Stimulated activated CD8-positive, alpha-beta memory T cell treated with anti-CD3 and anti-CD28 coated beads, Interleukin-12 subunit alpha, Interleukin-12 subunit beta, amount 100 ng/mL, for 24 hours (primary cell): ENCODE measurements at regions not wholly inside any gene's neighbourhood (a gene's known extent, or its start where the extent isn't known, plus 50 kb on each side); places are given as distances from the start of the nearest gene placed in this dataset.
"Not testable (repeated sequence)": the region's sequence is repeated elsewhere in the genome, so short reads cannot be mapped to it uniquely, and the experiment has no call there.

Experiments
- DNase-seq: peaks from one replicate; pipeline ENCODE4 v3.0.0-alpha.2; 2020; ENCODE audit errors: extremely low read depth

DNA sequence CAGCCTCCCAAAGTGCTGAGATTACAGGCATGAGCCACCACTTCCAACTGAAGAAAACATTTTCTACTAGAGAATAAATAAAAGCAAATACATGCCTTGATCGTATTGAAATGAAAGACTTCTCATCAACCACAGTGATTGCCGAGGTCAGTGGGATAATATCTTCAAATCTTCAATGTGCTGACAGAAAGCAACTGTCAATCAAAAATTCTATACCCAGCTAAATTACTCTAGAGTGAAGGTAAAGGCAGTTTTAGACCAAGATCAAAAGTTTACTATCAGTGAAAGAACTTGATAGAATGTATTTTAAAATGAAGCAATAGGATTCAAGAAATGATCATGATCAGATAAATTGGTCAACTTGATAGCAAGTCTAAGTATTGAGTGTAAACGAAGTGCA is 130.6 kb downstream of the BRD1 start:
- no peak for DNase-seq

DNA sequence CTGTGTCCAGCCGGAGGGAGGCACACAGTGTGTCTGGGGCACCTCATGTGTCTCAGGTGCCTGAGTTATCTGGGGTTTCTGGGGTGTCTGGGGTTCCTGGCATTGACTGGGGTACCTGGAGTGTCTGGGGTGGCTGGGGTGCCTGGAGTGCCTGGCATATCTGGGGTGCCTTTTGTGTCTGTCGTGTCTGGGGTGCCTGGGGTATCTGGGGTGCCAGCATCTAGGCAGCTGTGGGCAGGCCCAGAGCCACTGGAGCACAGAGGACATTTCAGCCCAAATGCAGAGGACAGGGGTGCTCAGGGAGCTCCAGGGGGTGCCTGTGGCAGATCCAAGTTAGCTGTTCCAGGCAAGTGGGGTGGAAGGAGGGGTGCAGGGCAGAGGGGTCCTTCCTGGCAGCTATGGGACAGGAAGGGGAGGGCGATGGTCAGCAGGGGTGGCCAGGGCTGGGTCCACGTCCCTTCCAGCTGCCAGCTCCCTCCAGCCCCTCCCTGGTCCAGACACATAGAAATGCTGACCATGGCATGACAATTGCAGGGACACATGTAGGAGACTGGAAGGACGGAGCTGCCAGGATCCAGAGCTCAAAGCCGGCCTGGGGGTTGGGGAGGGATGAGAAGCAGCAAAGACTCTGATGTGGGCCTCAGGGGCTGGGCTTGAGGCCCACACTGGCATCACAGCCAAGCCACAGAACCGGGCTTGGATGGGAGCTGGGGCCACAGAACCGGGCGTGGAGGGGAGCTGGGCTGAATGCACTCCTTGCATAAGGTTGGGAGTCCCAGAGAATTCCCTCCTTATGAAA is 133.0 kb downstream of the BRD1 start:
- no peak for DNase-seq

- no peak for DNase-seq
Observed at GRCh38 chr22:49693848-49694247, 133.8 kb downstream of the BRD1 start.

DNA sequence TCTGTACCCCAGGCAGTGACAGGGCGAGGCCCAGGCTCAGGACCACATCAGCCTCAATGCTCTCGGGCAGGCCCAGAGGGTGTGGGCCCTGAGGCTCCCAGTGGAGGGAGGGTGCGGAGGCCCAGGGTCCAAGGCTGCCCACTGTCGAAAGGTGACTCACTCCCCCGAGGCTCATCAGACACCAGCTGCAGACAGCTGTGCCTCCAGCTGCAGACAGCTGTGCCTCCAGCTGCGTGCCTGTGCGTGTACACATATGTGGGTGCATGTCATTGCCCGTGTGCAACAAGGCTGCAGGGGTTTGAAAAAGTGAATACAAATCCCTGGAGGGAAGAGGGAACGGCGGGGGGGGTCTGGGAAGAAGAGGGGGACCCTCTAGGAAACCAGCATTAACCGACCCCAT is 134.3 kb downstream of the BRD1 start:
- no peak for DNase-seq

DNA sequence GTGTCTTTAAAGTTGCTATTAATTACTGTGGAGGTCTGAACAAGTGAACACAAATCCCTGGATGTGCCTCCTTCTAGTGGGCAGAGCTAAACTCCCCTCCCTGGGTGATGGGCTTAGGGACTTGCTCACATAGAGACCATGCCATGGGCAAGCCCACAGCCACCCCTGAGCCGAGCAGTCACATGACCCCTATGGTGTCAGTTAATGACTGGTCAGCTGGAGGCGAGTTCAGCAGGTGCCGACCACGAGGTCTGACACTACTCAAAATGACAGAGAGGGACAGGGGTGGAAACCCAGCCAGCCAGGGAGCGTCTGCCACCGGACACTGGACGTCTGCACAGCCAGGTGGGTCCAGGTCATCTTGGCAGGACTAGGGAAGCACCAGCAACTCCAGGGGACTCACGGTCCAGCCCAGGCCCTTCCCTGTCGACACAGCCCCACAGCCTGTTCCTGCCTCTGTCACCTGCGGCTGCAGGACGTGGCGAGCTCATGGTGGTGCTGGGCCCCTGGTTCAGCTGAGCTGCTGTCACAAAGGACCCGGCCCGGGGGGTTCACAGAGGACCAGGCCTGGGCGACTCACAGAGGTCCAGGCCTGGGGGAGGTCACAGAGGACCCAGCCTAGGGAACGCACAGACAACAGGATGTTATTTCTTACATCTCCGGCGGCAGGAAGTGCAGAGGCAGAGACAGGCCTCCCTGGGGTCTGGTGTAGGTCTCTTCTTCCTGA is 135.0 kb downstream of the BRD1 start:
- no peak for DNase-seq

DNA sequence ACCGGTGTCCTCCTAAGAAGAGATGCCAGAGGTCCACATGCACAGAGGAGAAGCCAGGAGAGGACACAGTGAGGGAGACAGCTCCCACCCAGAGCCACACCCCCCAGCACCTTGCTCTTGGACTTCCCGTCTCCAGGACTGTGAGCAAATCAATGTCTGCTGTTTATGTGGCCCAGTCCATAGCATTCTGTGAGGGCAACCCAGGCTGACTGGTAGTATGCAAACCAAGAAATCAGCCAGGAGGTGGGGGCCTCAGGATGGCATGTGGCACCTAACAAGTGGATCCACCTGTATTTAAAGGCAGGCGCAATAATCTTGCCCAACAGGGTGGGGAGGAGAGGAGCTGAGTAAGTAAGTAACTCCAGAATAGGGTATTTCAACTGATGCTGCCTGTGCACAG is 136.4 kb downstream of the BRD1 start:
- DNase-seq = no peak

DNA sequence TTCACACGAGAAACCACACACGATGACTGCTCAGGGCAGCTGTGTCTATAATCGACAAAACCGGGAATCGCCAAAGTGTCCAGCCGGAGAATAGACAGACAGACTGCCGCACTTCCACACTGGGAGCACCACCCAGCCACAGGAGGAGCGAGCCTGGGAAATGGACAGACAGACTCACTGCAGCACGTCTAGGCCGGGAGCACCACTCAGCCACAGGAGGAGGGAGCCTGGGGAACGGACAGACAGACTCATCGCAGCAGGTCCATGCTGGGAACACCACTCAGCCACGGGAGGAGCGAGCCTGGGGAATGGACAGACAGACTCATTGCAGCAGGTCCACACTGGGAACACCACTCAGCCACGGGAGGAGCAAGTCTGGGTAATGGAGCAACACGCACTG is 137.2 kb downstream of the BRD1 start:
- no peak for DNase-seq

GRCh38 chr22:49689858-49690257 is 137.8 kb downstream of the BRD1 start:
- no peak for DNase-seq

DNA sequence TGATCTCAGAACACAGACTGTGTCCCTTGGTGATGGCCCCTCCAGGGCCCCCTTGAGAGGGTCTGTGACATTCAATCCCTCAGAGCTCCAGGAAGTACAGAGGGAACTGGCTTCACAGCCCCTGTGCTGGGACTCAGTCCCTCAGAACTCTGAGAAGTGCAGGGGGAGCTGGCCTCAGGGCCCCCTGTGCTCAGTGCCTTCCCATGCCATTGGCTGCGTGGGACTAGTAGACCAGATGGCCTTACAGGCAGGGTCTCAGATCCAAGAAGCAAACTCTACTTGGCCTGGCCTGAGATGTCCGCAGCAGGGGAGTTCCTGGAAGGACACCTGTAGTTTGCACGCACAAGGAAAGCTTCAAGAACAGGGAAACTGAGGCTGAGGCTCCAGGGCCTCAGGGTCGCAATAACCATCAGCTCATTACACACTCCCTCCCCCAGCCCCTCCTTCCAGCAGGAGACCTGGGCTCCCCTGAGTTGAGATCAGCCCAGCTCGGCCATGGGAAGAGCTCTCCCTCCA is 138.4 kb downstream of the BRD1 start:
- DNase-seq = no peak

- DNase-seq = no peak
Observed at GRCh38 chr22:49688516-49689254, 139.0 kb downstream of the BRD1 start.

DNA sequence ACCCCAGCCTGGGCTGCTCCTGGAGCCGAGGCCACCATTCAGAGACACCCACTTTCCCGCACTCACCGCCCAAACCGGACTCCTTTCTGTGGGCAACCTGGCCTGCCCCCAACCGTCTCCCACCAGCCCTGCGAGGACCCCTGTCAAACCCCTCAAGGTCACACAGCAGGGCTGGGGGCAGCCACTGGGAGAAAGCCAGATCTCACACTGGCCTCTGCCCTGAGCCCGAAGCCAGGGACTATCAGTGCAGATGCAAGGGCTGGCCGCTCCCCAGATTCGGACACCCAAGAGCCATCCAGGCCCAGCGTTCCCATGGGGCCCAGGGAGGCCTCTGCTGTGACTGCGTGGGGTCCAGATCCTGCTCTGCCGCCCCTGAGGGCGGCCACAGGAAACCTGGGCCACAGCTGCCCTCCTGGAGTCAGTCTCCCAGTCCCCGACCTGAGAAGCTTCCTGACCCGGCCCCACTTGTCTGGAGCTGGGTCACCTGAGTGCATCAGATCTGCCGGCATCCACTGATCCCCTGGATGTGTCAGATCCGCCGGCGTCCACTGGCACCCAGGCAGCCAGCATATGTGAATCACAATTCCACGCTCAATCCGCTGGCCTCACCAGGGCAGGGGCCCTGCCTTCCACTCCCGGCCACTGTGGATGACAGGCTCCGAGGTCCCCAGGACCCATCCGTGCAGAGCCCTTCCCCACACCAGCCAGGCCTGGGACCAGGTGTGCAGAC is 139.7 kb downstream of the BRD1 start:
- no peak for DNase-seq

GRCh38 chr22:49687333-49687732 is 140.3 kb downstream of the BRD1 start:
- no peak for DNase-seq

DNA sequence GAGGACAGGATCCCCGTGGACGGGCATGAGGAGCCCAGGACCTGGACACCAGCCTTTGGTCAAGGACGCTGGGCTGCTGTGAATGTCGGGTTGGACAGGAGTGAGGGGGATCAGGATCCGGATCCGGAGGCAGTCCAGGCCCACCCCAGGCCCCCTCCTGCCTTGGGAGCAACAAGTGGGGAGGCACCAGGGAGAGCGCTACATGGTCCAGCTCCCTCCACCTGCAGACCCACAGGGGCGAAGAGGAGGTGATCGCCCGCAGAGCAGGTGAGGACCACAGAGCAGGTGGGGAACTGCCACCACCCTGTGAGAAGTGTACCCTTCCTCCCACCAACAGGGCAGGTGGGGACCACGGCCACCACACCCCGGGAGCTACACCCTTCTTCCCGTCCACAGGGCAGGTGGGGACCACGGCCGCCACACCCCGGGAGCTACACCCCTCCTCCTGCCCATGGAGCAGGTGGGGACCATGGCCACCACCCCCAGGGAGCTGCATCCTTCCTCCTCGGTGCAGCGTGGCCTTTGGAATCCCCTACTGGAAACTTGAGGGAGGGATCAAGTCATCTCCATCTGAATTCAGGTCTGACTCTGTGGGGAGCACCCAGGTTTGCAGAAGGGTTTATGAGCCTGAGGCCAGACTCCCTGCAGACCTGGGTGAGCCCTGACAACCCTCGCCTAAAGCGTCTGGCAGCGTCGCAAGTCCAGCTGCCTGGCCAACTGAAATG is 141.0 kb downstream of the BRD1 start:
- no peak for DNase-seq

DNA sequence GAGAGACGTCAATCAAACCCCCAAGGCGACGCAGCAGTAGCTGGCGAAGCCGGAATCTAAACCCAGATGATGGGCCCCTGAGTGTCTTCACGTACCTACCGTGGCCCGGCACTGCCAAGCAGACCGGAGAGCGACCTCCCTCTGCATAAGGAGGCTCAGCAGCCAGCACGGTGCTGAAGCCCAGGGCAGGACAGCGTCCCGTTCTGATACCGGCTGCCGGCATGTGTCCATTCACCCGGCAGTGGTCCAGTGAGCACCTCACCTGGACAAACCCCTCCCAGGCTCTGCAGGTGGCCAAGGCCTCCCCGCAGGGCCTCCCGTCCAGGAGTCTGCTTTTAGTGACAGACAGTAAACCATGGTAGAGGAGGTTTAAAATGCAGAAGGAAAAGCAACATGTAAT is 142.0 kb downstream of the BRD1 start:
- DNase-seq = no peak

DNA sequence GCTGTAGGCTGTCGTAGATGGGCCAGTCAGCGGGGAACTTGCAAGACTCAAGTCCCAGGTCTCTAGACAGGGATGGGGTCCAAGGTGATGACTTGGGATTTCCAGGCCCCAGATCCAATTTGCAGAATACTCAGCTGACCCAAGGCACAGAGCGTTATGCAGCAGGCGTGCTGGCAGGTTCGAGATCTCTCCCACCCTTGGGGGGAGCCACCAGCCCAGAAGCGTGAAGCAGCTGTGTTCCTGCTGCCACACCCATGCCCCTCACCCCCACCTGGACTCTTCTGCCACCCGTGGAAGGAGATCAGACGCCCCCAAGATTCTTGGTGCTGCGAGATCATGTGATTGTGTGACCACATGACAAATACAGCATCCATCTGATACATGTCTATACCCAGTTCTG is 142.6 kb downstream of the BRD1 start:
- no peak for DNase-seq

DNA sequence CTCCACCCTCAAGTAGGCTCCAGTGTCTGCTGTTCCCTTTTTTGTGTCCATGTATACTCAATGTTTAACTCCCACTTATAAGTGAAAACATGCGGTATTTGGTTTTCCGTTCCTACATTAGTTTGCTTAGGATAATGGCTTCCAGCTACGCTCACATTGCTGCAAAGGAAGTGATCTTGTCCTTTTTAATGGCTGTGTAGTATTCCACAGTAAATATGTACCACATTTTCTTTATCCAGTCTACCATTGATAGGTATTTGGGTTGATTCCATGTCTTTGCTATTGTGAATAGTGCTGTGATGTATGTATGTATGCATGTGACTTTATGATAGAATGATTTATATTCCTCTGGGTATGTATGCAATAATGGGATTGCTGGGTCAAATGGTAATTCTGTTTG is 144.6 kb downstream of the BRD1 start:
- no peak for DNase-seq

GRCh38 chr22:49680819-49681218 is 146.9 kb downstream of the BRD1 start:
- DNase-seq = not testable (repeated sequence)

DNA sequence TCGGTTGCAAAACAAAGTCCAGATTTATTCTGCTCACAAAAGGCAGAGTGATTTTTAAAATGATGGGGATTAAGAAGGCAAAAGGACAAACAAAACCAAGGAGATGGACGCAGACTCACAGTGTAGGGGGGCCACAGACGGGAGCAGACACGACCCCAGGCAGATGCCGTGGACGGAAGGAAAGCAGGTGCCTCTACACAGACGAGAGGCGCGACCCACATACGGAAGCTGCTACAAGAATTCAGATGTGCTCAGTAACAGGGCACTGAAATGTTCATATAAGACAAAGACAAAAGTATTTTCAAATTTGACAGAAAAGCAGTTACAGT is 148.9 kb downstream of the BRD1 start:
- DNase-seq = no peak

- no peak for DNase-seq
Observed at GRCh38 chr22:49678137-49678841, 149.4 kb downstream of the BRD1 start.

GRCh38 chr22:49677495-49677889 is 150.2 kb downstream of the BRD1 start:
- DNase-seq = no peak
